Gastroesophageal sphincter (tissue), 4 donors: ENCODE measurements at regions not wholly inside any gene's neighbourhood (a gene's known extent, or its start where the extent isn't known, plus 50 kb on each side); places are given as distances from the start of the nearest gene placed in this dataset.

Experiments
- ATAC-seq: fragments of 150-250 bp; one replicate; pipeline ENCODE4 v1.9.1; 2016; ENCODE audit warnings: mild to moderate bottlenecking, moderate library complexity
- H3K27ac ChIP-seq, 4 donors: fragments of 200-600 bp; sonication (generic) in 3 of 4; 1 replicate in 3 of 4; 2 replicates in 1 of 4; pipeline ENCODE4 v1.5.1; 2016 to 2019
- H3K27me3 ChIP-seq: fragments of 200-600 bp; sonication (generic); one replicate; pipeline ENCODE4 v1.5.1; 2019
- H3K36me3 ChIP-seq, 2 donors: fragments of 200-600 bp; sonication (generic); one replicate each; pipeline ENCODE4 v1.5.1; 2019; ENCODE audit warnings: control low read depth in 1 of 2
- H3K4me1 ChIP-seq, 3 donors: fragments of 200-600 bp; sonication (generic); 1 replicate in 2 of 3; 2 replicates in 1 of 3; pipeline ENCODE4 v1.5.1; 2016 to 2019; ENCODE audit warnings: control low read depth in 2 of 3
- H3K4me3 ChIP-seq, 2 donors: fragments of 200-600 bp; sonication (generic); one replicate each; pipeline ENCODE4 v1.5.1; 2019; ENCODE audit warnings: mild to moderate bottlenecking in 1 of 2, moderate library complexity in 1 of 2
- H3K9me3 ChIP-seq, 3 donors: fragments of 200-600 bp; sonication (generic); one replicate each; pipeline ENCODE4 v1.5.1; 2017 to 2019; ENCODE audit warnings: control low read depth in 2 of 3
- CTCF ChIP-seq, 4 experiments: fragments of 200-600 bp in 2 of 4; fragments of 450-650 bp in 2 of 4; sonication (generic) in 1 of 4; IDR thresholded peaks; one replicate each; pipeline ENCODE4 v1.5.1; 2017 to 2019; ENCODE audit warnings: antibody characterized with exemption in 4 of 4, mild to moderate bottlenecking in 2 of 4, moderate library complexity in 2 of 4
- EP300 ChIP-seq: sonication (generic); formaldehyde crosslinking; IDR thresholded peaks from one replicate; pipeline ENCODE4 v1.6.1; 2017; ENCODE audit warnings: antibody characterized with exemption, mild to moderate bottlenecking
- POLR2A ChIP-seq, 2 donors: fragments of 450-650 bp; IDR thresholded peaks; one replicate each; pipeline ENCODE4 v1.6.1; 2017; ENCODE audit warnings: antibody characterized with exemption in 2 of 2, mild to moderate bottlenecking in 2 of 2, moderate library complexity in 1 of 2
- POLR2AphosphoS5 ChIP-seq: sonication (generic); formaldehyde crosslinking; IDR thresholded peaks from one replicate; pipeline ENCODE4 v1.6.1; 2017; ENCODE audit warnings: antibody characterized with exemption
- WGBS, 2 donors: methylation state at CpG; one replicate each; pipeline ENCODE4 v1.1.5; 2018; ENCODE audit warnings: low coverage in 1 of 2; 5-methylcytosine and 5-hydroxymethylcytosine counted together

GRCh38 chr6:14676064-14676463 is 558.5 kb downstream of the CD83 start:
- 63 to 80% methylated on average over 2 of the region's 2 CpGs for WGBS, 2 donors

GRCh38 chr6:14676977-14677781 is 559.6 kb downstream of the CD83 start:
- Histone ChIP-seq H3K4me3 (no peak overlapping the region), H3K27me3 (no peaks in the 10 kb centered on the region), H3K4me1 (no peaks in the 10 kb centered on the region), H3K27ac (no peak overlapping the region), H3K9me3 (no peaks in the 10 kb centered on the region), H3K36me3 (no peaks in the 10 kb centered on the region)
- TF ChIP-seq EP300 (no peak), POLR2AphosphoS5 (no peak), CTCF (IDR thresholded peaks at IDR 0.05) (no peak), POLR2A (IDR thresholded peaks at IDR 0.05) (no peak)
- WGBS, 2 donors, result 96 to 98% methylated on average over 11 to 16 of the region's 19 CpGs
- no peak for ATAC-seq

More at GRCh38 chr6:14676064-14676463, 558.5 kb downstream of the CD83 start:
- H3K4me1 ChIP-seq, result peaks cover 0 to 7% (median 0%) of the 10 kb centered on the region in 3 donors
- TF ChIP-seq POLR2AphosphoS5, result no peak
- TF ChIP-seq EP300, result no peak
- TF ChIP-seq POLR2A (IDR thresholded peaks at IDR 0.05), result no peak
- no peak for TF ChIP-seq CTCF (IDR thresholded peaks at IDR 0.05)
- H3K27me3 ChIP-seq, result no peaks in the 10 kb centered on the region
- H3K36me3 ChIP-seq, result no peaks in the 10 kb centered on the region
- H3K27ac ChIP-seq, result no peak overlapping the region
- no peak overlapping the region for H3K4me3 ChIP-seq
- ATAC-seq, result no peak
- no peaks in the 10 kb centered on the region for H3K9me3 ChIP-seq

- ATAC-seq, result no peak
- 84 to 91% methylated on average over 10 to 11 of the region's 11 CpGs for whole genome bisulfite sequencing, 2 donors
- no peaks in the 10 kb centered on the region for H3K27me3 ChIP-seq
- TF ChIP-seq CTCF (IDR thresholded peaks at IDR 0.05) (no peak), POLR2A (IDR thresholded peaks at IDR 0.05) (no peak), POLR2AphosphoS5 (no peak), EP300 (no peak)
- H3K27ac ChIP-seq, result no peak overlapping the region
- H3K9me3 ChIP-seq, result no peaks in the 10 kb centered on the region
- H3K36me3 ChIP-seq, result no peaks in the 10 kb centered on the region
- no peaks in the 10 kb centered on the region for H3K4me1 ChIP-seq
- no peak overlapping the region for H3K4me3 ChIP-seq
Measured at GRCh38 chr6:14681699-14682487, 564.0 kb upstream of the JARID2 start.

GRCh38 chr6:14682812-14683211 is 563.1 kb upstream of the JARID2 start:
- ATAC-seq, result no peak
- WGBS, 2 donors, result no CpG with 5 or more reads among the region's 1 CpG

More at GRCh38 chr6:14682812-14683211, 563.1 kb upstream of the JARID2 start:
- no peak for TF ChIP-seq POLR2A (IDR thresholded peaks at IDR 0.05)
- no peak for TF ChIP-seq POLR2AphosphoS5
- no peak for TF ChIP-seq CTCF (IDR thresholded peaks at IDR 0.05)
- no peak for TF ChIP-seq EP300
- Histone ChIP-seq H3K36me3 (no peaks in the 10 kb centered on the region), H3K4me3 (no peak overlapping the region), H3K9me3 (no peaks in the 10 kb centered on the region), H3K27ac (no peak overlapping the region), H3K27me3 (no peaks in the 10 kb centered on the region), H3K4me1 (no peaks in the 10 kb centered on the region)
